Prostate gland (tissue), 2 donors: ENCODE measurements at regions not wholly inside any gene's neighbourhood (a gene's known extent, or its start where the extent isn't known, plus 50 kb on each side); places are given as distances from the start of the nearest gene placed in this dataset.

ENCODE experiments used
- DNase-seq: peaks from one replicate; pipeline ENCODE4 v3.0.0-alpha.2; 2019; ENCODE audit warnings: low spot score
- H3K27ac ChIP-seq, 2 donors: fragments of 200-600 bp; sonication (generic); 2 replicates each; pipeline ENCODE4 v1.5.1; 2017 to 2019
- H3K27me3 ChIP-seq: fragments of 200-600 bp; sonication (generic); replicated peaks from 2 replicates; pipeline ENCODE4 v1.5.1; 2019; ENCODE audit not compliant: insufficient read depth
- H3K36me3 ChIP-seq, 2 donors: fragments of 200-600 bp; sonication (generic); 1 replicate in 1 of 2; 2 replicates in 1 of 2; pipeline versions ENCODE4 v1.5.1 to v1.8.1; 2017 to 2019
- H3K4me1 ChIP-seq: fragments of 200-600 bp; sonication (generic); replicated peaks from 2 replicates; pipeline ENCODE4 v1.5.1; 2019
- H3K4me3 ChIP-seq, 2 donors: fragments of 200-600 bp; sonication (generic); 2 replicates each; pipeline ENCODE4 v1.5.1; 2017 to 2019
- H3K9me3 ChIP-seq: fragments of 200-600 bp; sonication (generic); 2 replicates; pipeline ENCODE4 v1.5.1; 2017
- CTCF ChIP-seq, 4 experiments: fragments of 200-600 bp in 2 of 4; fragments of 450-650 bp in 2 of 4; sonication (generic) in 2 of 4; IDR thresholded peaks; 1 replicate in 3 of 4; 2 replicates in 1 of 4; pipeline ENCODE4 v1.5.1; 2016 to 2019; ENCODE audit warnings: antibody characterized with exemption in 4 of 4, mild to moderate bottlenecking in 2 of 4, moderate library complexity in 2 of 4
- POLR2A ChIP-seq: fragments of 450-650 bp; IDR thresholded peaks from one replicate; pipeline ENCODE4 v1.6.1; 2016; ENCODE audit warnings: antibody characterized with exemption, mild to moderate bottlenecking
- POLR2AphosphoS5 ChIP-seq: sonication (generic); formaldehyde crosslinking; IDR thresholded peaks from one replicate; pipeline ENCODE4 v1.6.1; 2017; ENCODE audit warnings: antibody characterized with exemption
- WGBS: methylation state at CpG from one replicate; pipeline ENCODE4 v1.1.5; 2018; 5-methylcytosine and 5-hydroxymethylcytosine counted together
- intact Hi-C: fragments of 100-400 bp; cut with DNase I; formaldehyde crosslinking; loops from one replicate; pipeline ENCODE4 v1.14.2; 2022

- H3K4me3 ChIP-seq = no peak overlapping the region
- no peak overlapping the region for H3K27ac ChIP-seq
- H3K9me3 ChIP-seq = no peaks in the 10 kb centered on the region
- H3K36me3 ChIP-seq = no peaks in the 10 kb centered on the region
- TF ChIP-seq CTCF (IDR thresholded peaks at IDR 0.05) = no peak
- no peak for TF ChIP-seq POLR2A
- no peak for TF ChIP-seq POLR2AphosphoS5
- H3K4me1 ChIP-seq = no peaks in the 10 kb centered on the region
- no peaks in the 10 kb centered on the region for H3K27me3 ChIP-seq
- no peak for DNase-seq
- intact Hi-C loops = no loop called here
- 66% methylated on average over 1 of the region's 1 CpG for WGBS
Observed at GRCh38 chr2:6518361-6518760, 347.3 kb downstream of the CMPK2 start.

- WGBS = 71% methylated on average over 9 of the region's 9 CpGs
- DNase-seq = no peak
- Histone ChIP-seq H3K9me3 (no peaks in the 10 kb centered on the region), H3K27me3 (no peaks in the 10 kb centered on the region), H3K36me3 (no peaks in the 10 kb centered on the region), H3K27ac (no peak overlapping the region), H3K4me3 (no peak overlapping the region), H3K4me1 (no peaks in the 10 kb centered on the region)
- no peak for TF ChIP-seq CTCF (IDR thresholded peaks at IDR 0.05)
- no peak for TF ChIP-seq POLR2A
- no peak for TF ChIP-seq POLR2AphosphoS5
- intact Hi-C loops = no loop called here
Observed at GRCh38 chr2:6523476-6523875, 342.2 kb downstream of the CMPK2 start.

- 19% methylated on average over 13 of the region's 13 CpGs for WGBS
- intact Hi-C loops = no loop called here
- Histone ChIP-seq H3K4me1 (no peaks in the 10 kb centered on the region), H3K36me3 (no peaks in the 10 kb centered on the region), H3K9me3 (no peaks in the 10 kb centered on the region), H3K4me3 (no peak overlapping the region), H3K27me3 (no peaks in the 10 kb centered on the region), H3K27ac (no peak overlapping the region)
- DNase-seq = no peak
- no peak for TF ChIP-seq POLR2AphosphoS5
- TF ChIP-seq POLR2A = no peak
- no peak for TF ChIP-seq CTCF (IDR thresholded peaks at IDR 0.05)
Observed at GRCh38 chr2:6524691-6525474, 340.8 kb downstream of the CMPK2 start.

- Histone ChIP-seq H3K9me3 (no peaks in the 10 kb centered on the region), H3K4me3 (no peak overlapping the region), H3K4me1 (no peaks in the 10 kb centered on the region), H3K36me3 (no peaks in the 10 kb centered on the region), H3K27me3 (no peaks in the 10 kb centered on the region), H3K27ac (no peak overlapping the region)
- DNase-seq = no peak
- 80% methylated on average over 6 of the region's 6 CpGs for WGBS
- TF ChIP-seq POLR2A (no peak), CTCF (IDR thresholded peaks at IDR 0.05) (no peak), POLR2AphosphoS5 (no peak)
- intact Hi-C loops = no loop called here
Observed at GRCh38 chr2:6525475-6525964, 340.2 kb downstream of the CMPK2 start.
